ENCODE measurements at regions not wholly inside any gene's neighbourhood (a gene's known extent, or its start where the extent isn't known, plus 50 kb on each side); places are given as distances from the start of the nearest gene placed in this dataset.
A peak's percentile ranks its signal among the peaks of the same experiment; 100 is the strongest.
"Not testable (repeated sequence)": the region's sequence is repeated elsewhere in the genome, so short reads cannot be mapped to it uniquely, and the experiment has no call there.

DNA sequence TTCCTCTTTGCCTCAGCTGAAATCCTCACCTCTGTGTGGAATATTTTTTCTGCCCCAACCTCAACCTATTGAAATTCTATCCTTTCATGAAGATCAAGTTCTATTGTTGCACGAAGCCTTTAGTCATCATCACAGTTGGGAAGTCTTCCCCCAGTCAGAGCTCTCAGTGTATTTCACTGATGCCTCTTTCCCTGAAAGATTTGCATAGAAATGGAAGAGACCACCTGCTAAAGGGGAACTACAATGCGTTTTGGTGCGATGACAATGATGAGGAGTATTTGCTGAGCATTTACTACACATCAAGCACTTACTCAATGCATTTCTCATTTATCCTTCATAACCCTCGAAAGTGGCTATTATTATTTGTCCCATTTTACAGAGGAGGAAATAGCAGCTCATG lies 151.2 kb upstream of the KLF3 start:
- in situ Hi-C loops (cut with MboI; ENCODE audit: low pct_unique_long_range_greater_than_20kb, low sequenced_read_pairs) = no loop called here
- no peak for DNase-seq

DNA sequence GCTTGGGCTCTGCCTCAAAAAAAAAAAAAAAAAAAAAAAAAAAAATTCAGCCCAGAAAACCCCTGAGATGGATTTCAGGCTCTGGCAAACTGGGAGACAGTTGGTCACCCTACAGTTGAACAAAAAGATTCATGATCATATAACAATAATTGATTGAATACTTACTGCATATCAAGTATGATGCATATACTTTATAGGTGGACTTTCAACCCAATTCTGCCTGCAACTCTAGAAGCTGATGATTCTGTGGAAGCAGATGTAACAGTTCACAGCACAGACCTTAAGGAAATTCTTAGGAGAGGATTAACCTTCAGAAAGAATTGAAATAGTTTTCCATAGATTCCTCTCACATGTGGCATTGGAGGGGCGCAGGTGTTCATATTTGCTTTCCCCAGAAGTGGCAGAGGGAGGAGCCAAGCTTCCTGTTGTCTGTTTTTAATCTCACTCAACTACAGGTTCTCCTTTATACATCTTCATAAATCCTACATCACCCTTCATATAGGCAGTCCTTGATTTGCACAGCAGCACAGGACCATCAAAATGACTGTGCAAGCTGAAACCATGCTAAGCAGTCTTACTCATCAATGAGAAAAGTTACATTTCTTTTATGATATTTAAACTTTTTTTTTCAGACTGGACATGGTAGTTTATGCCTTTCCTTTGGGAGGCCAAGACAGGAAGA lies 149.4 kb upstream of the KLF3 start:
- in situ Hi-C loops (cut with MboI; ENCODE audit: low pct_unique_long_range_greater_than_20kb, low sequenced_read_pairs) = no loop called here
- DNase-seq = no peak

DNA sequence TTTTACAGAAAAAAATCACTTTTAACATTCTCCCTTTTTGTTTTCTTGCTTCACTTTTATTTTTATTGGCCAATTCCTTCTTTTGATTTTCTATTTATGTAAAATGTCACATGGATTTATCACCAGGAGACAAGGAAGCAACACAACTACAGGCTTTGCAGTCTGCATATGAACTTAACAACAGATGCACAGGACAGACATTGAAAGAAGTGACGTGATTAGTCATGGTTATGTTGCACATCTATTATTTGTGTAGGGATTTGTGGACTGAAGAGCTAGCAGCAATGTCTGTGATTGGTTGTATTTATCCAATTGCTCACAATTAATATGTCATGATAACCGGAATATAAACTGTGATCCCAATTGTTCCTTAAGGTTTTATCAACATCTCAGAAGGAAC lies 147.8 kb upstream of the KLF3 start:
- no peak for DNase-seq
- in situ Hi-C loops (cut with MboI; ENCODE audit: low pct_unique_long_range_greater_than_20kb, low sequenced_read_pairs) = no loop called here

DNA sequence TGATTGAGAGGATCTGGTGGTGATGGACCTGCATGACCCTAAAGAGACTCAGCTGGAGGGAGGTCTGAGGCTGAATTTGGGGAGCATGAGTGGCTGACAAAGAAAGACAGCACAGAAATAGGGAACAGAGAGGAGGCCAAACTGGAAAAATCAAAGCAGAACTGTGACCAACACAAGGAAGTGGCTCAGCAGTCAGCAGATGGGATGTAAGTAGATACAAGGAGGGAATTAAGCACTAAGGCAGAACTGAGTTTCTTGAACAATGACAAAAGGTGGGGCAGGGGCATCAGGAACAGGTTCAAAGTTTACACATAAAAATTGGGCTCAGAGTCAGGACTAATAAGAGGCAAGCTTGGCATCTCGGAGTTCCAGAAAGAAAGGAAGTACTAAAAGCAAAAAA lies 144.3 kb upstream of the KLF3 start:
- no peak for DNase-seq
- in situ Hi-C loops (cut with MboI; ENCODE audit: low pct_unique_long_range_greater_than_20kb, low sequenced_read_pairs) = no loop called here

DNA sequence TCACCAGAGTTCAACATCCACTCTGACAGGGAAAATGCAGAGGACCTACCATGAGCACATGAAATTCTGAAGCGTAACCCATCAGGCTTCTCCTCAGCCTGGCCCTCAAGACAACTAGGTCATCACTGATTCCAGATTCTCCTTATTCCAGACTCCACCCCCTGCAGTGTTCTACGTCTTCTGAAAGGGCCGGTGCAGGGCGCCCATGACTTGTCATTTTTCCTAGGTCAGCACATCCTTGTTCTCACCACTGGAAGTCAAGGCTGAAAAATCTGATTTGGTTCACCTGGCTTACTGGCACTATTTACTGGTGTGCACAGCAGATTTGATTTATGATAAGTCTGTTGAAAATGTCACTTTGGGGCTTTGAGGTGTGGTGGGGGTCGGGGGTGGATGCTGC lies 140.9 kb upstream of the KLF3 start:
- DNase-seq = no peak
- in situ Hi-C loops (cut with MboI; ENCODE audit: low pct_unique_long_range_greater_than_20kb, low sequenced_read_pairs) = no loop called here

DNA sequence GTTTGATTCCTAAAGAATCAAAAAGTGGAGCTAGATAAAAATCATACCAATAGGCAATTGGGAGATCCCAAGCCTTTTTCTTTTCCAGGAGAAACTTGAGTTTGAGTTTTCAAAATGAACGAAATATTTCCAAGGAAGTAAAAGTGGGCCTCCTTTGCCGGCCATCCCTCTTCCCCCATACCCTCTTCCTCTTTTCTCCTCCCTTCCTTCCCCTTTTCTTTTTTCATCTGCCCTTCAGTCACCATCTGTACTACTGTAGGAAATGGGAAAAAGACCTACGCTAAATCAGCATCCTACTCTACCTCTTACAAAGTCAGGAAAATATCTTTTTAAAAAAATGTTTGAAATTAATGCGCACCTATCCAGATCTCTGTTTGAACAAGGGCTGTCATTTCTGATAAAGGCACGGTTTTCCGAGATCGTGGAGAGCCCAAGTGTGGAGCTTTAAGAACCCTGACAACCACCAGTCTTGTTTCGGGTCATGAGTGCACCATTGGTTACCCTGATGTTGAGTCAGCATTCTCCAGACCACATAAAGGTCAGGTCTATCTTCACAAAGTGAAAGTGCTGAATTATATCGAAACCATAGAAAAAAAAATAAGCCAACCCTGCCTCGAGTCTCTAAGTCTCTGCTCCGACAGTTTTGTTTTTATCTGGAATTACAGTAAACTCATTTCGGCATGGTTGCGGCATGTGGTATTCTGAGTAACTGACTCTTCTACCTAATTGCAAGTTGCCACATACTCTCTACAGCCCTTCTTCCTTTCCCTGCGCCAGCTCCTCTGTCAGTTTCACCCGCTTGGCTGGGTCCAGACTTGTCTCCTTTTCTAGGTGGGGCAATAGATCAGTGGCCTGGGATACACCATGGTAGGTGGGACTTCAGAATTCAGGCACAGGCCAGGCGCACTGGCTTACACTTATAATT lies 140.2 kb upstream of the KLF3 start:
- peak; percentile 55 for DNase-seq
- in situ Hi-C loops (cut with MboI; ENCODE audit: low pct_unique_long_range_greater_than_20kb, low sequenced_read_pairs) = no loop called here

DNA sequence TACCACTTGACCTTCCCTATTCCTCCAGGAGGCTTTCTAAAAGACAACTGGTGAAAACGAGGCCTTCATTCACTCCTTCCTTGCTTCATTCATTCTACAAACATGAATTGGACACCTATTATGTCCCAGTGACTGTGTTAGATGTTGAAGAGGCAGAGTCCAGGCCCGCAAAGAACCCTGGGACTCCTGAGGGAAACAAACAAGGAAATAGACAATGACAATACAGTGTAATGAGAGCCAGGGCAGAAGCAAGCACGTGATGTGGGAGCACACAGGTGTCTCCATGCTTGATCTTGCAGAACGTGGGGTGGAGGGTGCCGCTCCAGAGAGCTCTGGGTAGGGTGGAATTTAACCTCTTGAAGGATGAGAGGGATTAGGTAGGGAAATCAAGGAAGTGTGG lies 137.6 kb upstream of the KLF3 start:
- DNase-seq = no peak
- in situ Hi-C loops (cut with MboI; ENCODE audit: low pct_unique_long_range_greater_than_20kb, low sequenced_read_pairs) = no loop called here

DNA sequence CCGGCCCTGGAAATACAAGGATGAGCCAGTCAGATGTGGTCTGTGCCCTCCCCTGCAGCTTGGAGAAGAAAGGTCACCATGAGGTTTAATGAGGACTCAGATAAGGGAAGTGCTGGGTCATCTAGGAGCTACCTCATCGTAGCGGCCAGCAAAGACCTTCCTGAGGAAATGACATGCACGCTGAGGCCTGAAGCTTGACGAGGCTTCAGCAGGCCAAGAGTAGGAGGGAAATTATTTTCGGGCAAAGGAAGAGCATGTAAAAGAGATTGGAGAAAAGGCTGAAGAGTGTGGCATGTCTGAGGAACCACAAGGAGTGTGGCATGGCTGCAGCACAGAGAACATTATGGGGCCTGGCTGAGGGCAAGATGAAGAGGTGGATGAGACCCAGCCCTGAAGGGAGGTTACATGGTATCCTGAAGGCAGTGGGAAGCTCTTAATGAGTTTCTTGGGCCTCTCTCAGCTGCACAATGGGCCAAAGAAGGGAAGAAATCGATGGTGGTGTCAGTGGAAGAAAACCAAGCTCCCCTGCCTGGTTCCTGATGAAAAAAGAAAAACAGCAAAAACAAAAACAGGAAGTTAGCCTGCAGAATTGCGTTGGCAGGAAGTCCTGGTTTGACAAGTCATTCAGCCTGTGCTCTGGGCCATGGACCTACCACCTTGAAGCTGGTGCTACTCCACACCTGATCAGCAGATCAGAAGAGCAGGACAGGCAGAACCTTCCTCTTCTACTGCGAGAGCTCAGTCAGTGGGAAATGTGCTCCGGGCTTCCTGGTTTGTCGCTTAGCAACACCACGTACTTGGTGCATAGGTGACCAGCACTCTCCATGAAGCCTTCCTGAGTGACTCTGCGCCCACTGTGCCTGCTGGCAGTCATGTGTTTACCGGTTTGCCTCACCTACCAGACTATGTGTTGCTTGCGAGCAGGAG lies 134.5 kb upstream of the KLF3 start:
- in situ Hi-C loops (cut with MboI; ENCODE audit: low pct_unique_long_range_greater_than_20kb, low sequenced_read_pairs) = no loop called here
- peak; percentile 79 for DNase-seq

DNA sequence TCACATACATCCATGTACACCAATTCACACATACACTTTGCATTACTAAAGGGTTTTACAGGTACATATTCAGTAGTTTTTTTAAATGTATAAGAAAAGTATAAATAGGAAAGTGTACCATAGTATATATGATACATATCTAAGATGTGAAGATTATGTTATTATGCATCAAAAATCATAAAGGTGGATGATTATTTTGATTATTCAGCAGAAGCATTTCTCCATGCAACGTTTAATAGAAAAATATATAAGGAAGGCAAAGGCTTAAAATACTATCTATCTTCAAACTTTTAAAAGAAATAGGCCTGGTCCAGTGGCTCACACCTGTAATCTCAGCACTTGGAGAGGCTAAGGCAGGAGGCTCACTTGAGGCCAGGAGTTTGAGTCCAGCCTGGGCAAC lies 133.5 kb upstream of the KLF3 start:
- in situ Hi-C loops (cut with MboI; ENCODE audit: low pct_unique_long_range_greater_than_20kb, low sequenced_read_pairs) = no loop called here
- DNase-seq = no peak

DNA sequence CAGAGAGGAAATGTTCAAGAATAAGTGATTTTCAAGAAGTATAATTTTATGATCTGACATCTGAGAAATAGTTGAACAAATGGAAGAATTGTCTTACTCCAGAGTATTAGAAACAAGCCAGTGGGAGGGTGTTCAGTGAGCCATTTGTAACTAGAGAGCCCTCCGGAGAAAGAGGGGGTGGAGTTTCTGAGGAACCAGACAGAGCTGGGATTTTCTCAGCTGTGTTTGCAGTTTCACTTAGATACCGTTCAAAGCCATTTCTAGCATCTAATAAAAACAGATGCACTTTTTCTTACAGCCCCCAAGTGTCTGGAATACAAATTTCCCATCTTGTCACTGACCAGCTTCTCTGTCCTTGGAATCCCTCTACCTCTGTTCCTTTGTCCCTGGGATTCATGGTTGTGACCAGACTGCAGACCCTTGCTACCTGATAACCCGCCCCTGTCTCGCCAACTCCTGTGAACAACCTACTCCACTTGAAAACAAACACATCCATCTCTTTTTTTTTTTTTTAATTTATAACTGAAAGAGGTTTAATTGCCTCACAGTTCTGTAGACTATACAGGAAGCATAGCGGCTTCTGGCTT lies 132.8 kb upstream of the KLF3 start:
- in situ Hi-C loops (cut with MboI; ENCODE audit: low pct_unique_long_range_greater_than_20kb, low sequenced_read_pairs) = no loop called here

DNA sequence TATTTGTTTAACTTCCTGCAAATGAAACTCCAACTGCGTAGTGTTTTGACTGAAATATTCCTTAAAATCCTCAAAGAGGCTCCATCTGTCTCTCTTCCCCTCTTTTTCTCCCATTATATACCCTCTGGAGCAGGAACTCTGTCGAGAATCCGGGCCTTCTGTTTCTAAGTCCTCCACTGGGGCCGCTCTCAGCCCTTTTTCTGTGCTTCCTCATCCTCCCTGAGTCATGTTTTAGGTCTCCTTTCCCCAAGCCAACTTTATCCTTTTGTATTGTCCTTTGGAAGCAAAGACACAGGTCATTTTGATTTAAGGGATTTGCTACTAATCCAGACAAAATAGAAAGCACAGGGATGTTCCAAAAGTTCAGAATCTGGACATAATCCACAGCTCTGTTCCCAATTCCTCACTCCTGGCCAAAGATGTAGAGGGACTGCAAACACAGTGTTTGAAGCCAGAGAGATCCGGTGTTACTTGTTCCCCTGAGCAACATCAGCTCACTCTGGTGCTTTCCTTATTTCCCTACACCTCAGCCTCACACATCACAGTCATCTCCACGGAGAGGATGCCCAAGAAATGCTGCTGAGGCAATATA lies 131.0 kb upstream of the KLF3 start:
- no peak for DNase-seq
- in situ Hi-C loops (cut with MboI; ENCODE audit: low pct_unique_long_range_greater_than_20kb, low sequenced_read_pairs) = no loop called here

More for the DNA sequence above, 132.8 kb upstream of the KLF3 start:
- no peak for DNase-seq

DNA sequence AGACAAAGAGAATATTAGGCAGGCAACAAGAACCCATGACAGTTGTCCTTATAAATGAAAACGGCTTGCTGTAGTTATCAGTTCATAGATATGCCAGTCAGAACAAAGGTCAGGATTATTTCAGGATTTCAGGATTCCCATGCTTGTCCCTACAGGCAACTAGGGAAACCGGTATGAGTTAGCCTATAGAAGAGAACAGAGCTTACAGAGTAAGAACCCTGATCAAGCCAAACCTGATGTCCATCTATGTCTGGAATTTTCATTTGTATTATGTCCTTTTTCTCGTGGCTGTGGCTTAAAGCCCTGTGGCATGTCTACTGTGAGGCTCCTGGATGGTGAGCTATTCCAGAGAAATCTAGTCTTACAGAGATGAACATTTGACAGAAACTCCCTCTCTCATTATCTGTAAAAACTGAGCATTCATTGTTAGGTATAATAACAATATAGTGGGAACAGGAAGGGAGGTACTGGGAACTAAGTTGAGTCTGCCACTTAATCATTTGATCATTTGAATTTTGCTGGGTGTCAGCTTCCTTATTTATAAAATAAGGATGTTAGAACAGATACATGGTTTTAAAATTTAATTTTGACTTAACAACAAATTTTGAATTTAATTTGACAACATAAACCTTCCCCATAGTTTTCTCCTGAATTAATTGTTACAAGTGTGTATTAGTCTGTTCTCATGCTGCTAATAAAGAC lies 129.5 kb upstream of the KLF3 start:
- in situ Hi-C loops (cut with MboI; ENCODE audit: low pct_unique_long_range_greater_than_20kb, low sequenced_read_pairs) = no loop called here
- no peak for DNase-seq

DNA sequence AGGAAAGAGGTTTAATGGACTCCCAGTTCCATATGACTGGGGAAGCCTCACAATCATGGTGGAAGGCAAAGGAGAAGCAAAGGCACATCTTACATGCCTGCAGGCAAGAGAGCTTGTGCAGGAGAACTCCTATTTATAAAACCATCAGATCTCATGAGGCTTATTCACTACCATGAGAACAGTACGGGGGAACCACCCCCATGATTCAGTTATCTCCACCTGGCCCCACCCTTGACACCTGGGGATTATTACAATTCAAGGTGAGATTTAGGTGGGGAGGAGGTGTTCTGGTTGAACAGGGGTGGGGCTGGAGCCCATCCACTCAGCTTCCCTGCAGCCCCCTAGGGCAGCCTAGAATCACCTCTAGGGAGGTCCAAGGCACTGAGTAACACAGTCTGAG lies 128.9 kb upstream of the KLF3 start:
- in situ Hi-C loops (cut with MboI; ENCODE audit: low pct_unique_long_range_greater_than_20kb, low sequenced_read_pairs); DNase-seq: not testable (repeated sequence)

DNA sequence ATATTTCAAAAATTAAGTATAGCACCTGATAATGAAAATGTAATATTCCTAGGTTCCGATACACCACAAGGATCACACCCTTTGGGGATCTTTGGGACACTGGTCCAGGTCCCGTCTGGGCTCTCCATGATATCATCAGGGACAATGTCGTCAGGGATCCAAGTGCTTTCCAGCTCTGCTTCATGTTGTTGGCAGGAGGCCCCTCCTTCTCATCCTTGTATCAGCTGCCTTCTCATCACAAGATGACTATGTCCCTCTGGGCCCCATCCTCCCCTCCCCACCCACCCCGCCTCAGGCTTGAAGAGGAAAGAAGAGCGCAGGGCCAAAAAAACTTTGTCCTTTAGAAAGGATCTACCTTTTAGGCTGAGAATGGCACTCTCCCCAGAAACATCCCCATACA lies 128.3 kb upstream of the KLF3 start:
- in situ Hi-C loops (cut with MboI; ENCODE audit: low pct_unique_long_range_greater_than_20kb, low sequenced_read_pairs) = no loop called here
- DNase-seq = no peak

DNA sequence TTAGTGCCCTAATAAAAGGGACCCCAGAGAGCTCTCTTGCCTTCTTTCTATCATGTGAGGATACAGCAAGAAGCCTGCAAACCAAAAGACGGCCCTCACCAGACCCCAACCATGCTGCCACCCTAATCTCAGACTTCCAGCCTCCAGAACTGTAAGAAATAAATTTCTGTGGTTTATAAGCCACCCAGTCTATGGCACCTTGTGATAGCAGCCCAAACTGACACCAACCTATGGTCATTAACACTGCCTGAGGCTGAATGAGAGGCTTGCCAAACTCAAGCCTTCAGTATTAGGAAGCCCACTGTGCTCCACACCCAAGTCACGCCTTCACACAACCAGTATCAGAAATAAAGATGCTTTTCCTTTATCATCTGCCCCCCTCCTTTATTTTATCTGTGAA lies 127.3 kb upstream of the KLF3 start:
- no peak for DNase-seq
- in situ Hi-C loops (cut with MboI; ENCODE audit: low pct_unique_long_range_greater_than_20kb, low sequenced_read_pairs) = no loop called here

DNA sequence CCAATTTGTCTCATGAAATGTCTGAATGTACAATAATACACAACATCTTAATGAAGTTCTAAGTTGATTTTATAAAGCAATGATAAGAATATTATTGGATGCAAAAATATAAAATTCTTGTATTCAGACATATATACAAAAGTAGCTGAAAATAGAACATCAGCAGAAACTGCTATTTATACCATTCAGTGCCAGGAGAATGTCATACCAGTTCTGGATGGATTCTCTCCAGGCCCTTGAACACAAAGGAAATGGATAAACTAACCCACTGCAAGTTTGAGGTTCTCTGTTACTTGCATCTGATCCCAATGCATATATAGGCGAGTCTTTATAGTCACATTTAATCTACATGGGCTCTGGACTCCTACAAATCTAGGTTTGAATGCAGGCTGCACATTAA lies 126.3 kb upstream of the KLF3 start:
- in situ Hi-C loops (cut with MboI; ENCODE audit: low pct_unique_long_range_greater_than_20kb, low sequenced_read_pairs) = no loop called here
- no peak for DNase-seq

DNA sequence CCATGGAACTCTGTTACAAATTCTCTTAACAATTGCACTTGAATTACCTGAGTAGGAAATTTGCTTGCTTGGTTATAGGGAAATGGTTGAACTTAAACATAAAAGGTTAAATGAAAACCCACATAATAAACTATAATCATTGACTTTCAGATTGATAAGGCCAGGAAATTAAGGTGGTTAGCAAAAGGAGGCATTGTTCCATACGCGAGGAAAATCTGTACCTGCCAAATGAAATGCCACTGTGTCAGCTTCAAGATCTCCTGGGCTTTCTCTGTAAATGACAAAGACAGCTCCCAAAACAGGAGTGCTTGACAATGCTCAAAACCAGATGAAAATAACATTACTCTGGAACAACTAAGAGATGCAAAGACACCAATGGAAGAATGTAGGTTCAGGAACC lies 125.5 kb upstream of the KLF3 start:
- no peak for DNase-seq
- in situ Hi-C loops (cut with MboI; ENCODE audit: low pct_unique_long_range_greater_than_20kb, low sequenced_read_pairs) = no loop called here

DNA sequence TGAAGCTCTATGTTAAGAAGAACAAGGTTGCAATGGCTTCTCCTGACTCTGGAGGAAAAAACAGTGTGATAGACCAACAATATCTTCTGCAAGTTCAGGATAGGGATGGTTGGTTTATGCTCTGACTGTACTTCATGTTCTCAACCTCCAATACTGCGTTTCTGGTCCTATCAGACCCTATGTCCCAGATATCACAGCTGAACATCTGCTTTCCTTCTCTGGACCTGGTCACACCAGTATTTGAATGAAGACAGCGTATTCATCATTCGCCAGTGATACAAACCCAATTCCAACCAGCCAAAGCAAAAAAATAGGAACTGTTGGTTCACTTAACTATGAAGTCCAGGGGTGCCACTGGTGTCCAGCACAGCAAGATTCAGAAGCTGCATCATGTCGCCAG lies 124.5 kb upstream of the KLF3 start:
- no peak for DNase-seq
- in situ Hi-C loops (cut with MboI; ENCODE audit: low pct_unique_long_range_greater_than_20kb, low sequenced_read_pairs) = no loop called here

All from KBM-7 (cell line).